ENCODE measurements at regions not wholly inside any gene's neighbourhood (a gene's known extent, or its start where the extent isn't known, plus 50 kb on each side); places are given as distances from the start of the nearest gene placed in this dataset.

DNA sequence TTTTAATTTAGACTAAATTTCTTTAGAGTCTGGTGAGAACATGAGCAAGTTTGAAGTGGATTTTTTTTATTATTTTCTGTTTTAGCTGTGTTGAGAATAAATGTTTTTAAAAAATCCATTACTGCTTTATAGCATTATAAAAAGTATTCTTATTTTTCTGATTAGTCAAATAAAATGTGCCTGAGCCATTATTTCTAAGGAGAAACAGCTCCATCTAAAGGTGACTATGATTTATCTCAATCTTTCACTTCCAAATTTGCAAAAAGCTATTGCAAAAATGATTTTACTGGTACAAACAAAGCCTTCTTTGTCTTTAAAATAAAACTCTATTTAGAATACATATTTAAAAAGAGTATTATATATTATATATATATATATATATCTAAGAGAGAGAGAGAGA is 959.2 kb downstream of the FAM133A start:
- TF ChIP-seq, protein P1, sequence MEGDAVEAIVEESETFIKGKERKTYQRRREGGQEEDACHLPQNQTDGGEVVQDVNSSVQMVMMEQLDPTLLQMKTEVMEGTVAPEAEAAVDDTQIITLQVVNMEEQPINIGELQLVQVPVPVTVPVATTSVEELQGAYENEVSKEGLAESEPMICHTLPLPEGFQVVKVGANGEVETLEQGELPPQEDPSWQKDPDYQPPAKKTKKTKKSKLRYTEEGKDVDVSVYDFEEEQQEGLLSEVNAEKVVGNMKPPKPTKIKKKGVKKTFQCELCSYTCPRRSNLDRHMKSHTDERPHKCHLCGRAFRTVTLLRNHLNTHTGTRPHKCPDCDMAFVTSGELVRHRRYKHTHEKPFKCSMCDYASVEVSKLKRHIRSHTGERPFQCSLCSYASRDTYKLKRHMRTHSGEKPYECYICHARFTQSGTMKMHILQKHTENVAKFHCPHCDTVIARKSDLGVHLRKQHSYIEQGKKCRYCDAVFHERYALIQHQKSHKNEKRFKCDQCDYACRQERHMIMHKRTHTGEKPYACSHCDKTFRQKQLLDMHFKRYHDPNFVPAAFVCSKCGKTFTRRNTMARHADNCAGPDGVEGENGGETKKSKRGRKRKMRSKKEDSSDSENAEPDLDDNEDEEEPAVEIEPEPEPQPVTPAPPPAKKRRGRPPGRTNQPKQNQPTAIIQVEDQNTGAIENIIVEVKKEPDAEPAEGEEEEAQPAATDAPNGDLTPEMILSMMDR (IDR thresholded peaks at IDR 0.05) = no peak
- no peak for TF ChIP-seq NR2C2 (CRISPR knock-in tag; IDR thresholded peaks at IDR 0.05)
- TF ChIP-seq, protein P2, sequence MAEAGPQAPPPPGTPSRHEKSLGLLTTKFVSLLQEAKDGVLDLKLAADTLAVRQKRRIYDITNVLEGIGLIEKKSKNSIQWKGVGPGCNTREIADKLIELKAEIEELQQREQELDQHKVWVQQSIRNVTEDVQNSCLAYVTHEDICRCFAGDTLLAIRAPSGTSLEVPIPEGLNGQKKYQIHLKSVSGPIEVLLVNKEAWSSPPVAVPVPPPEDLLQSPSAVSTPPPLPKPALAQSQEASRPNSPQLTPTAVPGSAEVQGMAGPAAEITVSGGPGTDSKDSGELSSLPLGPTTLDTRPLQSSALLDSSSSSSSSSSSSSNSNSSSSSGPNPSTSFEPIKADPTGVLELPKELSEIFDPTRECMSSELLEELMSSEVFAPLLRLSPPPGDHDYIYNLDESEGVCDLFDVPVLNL (CRISPR knock-in tag; IDR thresholded peaks at IDR 0.05; ENCODE audit: borderline replicate concordance, low read depth) = no peak

All from WTC11 (cell line).